Body of pancreas (tissue), 4 donors: ENCODE measurements at regions not wholly inside any gene's neighbourhood (a gene's known extent, or its start where the extent isn't known, plus 50 kb on each side); places are given as distances from the start of the nearest gene placed in this dataset.
"Not testable (repeated sequence)": the region's sequence is repeated elsewhere in the genome, so short reads cannot be mapped to it uniquely, and the experiment has no call there.

Experiments
- ATAC-seq: fragments of 150-250 bp; one replicate; pipeline ENCODE4 v1.9.1; 2016
- DNase-seq, 4 donors: peaks; one replicate each; pipeline ENCODE4 v3.0.0-alpha.2; 2019
- H3K27ac ChIP-seq, 4 donors: fragments of 200-600 bp; sonication (generic); 1 replicate in 3 of 4; 2 replicates in 1 of 4; pipeline versions ENCODE4 v1.5.1 to v1.6.1; 2016 to 2019; ENCODE audit warnings: mild to moderate bottlenecking in 1 of 4, mixed read lengths in 1 of 4, moderate library complexity in 1 of 4
- H3K27me3 ChIP-seq, 2 donors: fragments of 200-600 bp; sonication (generic); one replicate each; pipeline ENCODE4 v1.6.0; 2016; ENCODE audit warnings: mild to moderate bottlenecking in 1 of 2
- H3K36me3 ChIP-seq, 2 donors: fragments of 200-600 bp; sonication (generic); replicated peaks in 1 of 2; 2 replicates each; pipeline ENCODE4 v1.5.1; 2016; ENCODE audit warnings: low read depth in 2 of 2; ENCODE audit not compliant: insufficient read depth in 1 of 2
- H3K4me1 ChIP-seq: fragments of 200-600 bp; sonication (generic); one replicate; pipeline ENCODE4 v1.6.0; 2016
- H3K4me3 ChIP-seq, 2 donors: fragments of 200-600 bp; sonication (generic); 1 replicate in 1 of 2; 2 replicates in 1 of 2; pipeline ENCODE4 v1.5.1; 2016 to 2019
- H3K9me3 ChIP-seq, 3 donors: fragments of 200-600 bp; sonication (generic); 1 replicate in 2 of 3; 2 replicates in 1 of 3; pipeline ENCODE4 v1.5.1; 2016
- POLR2A ChIP-seq, 3 donors: fragments of 450-650 bp; IDR thresholded peaks; one replicate each; pipeline ENCODE4 v1.6.1; 2016; ENCODE audit warnings: antibody characterized with exemption in 3 of 3, mild to moderate bottlenecking in 2 of 3
- WGBS, 2 donors: methylation state at CpG; one replicate each; pipeline ENCODE4 v1.1.5; 2017; 5-methylcytosine and 5-hydroxymethylcytosine counted together
- intact Hi-C: fragments of 100-400 bp; cut with DNase I; formaldehyde crosslinking; loops from one replicate; pipeline ENCODE4 v1.15.1; 2023
- TF ChIP-seq, protein P1 (sequence below), 7 experiments: fragments of 450-650 bp in 4 of 7; fragments of 200-600 bp in 3 of 7; sonication (generic) in 3 of 7; IDR thresholded peaks; one replicate each; pipeline ENCODE4 v1.5.1; 2016 to 2019; ENCODE audit warnings: antibody characterized with exemption in 7 of 7

DNA sequence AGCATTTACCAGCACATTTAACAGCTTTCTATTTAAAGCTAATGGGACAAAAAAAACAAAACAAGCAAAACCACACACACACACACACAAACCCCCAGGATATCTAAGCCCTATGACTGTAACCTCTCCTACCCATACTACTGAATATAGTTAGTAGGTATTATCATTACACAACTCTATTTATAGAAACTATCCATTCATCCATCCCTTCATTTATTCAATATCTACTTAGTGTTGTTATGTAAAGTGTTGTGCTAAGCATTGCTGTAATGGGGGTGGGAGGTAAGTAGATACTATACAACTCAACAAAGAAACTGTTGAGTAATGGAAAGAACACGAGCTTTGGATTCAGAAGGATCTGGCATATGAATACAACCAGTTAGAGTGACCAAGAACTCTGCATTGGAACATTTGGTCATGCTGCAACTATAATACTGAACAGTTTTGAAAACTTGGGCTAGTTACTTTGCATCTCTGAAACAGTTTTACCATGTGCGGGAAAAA lies 82.3 kb upstream of the ZNF608 start:
- H3K27me3 ChIP-seq, result no peaks in the 10 kb centered on the region
- no peak overlapping the region for H3K27ac ChIP-seq
- intact Hi-C loops, result no loop called here
- no peaks in the 10 kb centered on the region for H3K36me3 ChIP-seq
- H3K4me1 ChIP-seq, result peaks cover 19% of the 10 kb centered on the region
- 90% methylated on average over 2 of the region's 2 CpGs for WGBS, 2 donors
- no peak for ATAC-seq
- DNase-seq, result no peak
- no peak overlapping the region for H3K4me3 ChIP-seq
- no peaks in the 10 kb centered on the region for H3K9me3 ChIP-seq
- no peak for TF ChIP-seq POLR2A (IDR thresholded peaks at IDR 0.05)
- TF ChIP-seq, protein P1, sequence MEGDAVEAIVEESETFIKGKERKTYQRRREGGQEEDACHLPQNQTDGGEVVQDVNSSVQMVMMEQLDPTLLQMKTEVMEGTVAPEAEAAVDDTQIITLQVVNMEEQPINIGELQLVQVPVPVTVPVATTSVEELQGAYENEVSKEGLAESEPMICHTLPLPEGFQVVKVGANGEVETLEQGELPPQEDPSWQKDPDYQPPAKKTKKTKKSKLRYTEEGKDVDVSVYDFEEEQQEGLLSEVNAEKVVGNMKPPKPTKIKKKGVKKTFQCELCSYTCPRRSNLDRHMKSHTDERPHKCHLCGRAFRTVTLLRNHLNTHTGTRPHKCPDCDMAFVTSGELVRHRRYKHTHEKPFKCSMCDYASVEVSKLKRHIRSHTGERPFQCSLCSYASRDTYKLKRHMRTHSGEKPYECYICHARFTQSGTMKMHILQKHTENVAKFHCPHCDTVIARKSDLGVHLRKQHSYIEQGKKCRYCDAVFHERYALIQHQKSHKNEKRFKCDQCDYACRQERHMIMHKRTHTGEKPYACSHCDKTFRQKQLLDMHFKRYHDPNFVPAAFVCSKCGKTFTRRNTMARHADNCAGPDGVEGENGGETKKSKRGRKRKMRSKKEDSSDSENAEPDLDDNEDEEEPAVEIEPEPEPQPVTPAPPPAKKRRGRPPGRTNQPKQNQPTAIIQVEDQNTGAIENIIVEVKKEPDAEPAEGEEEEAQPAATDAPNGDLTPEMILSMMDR (IDR thresholded peaks at IDR 0.05), result no peak

DNA sequence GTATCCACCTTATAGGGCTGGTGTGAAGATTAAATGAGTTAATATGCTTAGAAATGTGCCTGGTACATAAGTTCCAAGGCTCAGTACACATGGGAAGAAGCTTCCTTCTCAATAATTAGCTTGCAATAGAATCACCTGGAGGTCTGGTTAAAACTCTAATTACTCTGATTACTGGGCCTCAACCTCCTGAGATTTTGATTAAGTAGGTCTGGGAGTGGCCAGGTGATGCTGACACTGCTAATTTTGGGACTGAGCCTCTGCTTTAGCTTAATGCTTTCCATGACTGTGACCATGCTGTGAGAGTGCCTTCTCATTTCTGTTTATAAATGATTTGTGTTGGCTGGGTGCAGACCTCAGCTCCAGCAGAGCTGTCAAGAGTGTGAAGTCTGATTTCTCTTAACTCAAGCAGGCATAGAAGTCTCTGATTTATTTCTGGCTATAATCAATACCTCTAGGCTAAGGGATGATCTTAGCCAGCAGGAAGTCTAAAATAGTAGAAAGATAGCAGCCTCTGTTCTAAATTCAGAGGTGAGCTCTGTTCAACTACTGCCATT lies 85.3 kb upstream of the ZNF608 start:
- no peaks in the 10 kb centered on the region for H3K27me3 ChIP-seq
- H3K27ac ChIP-seq, result no peak overlapping the region
- no peak for TF ChIP-seq POLR2A (IDR thresholded peaks at IDR 0.05)
- TF ChIP-seq, protein P1 (IDR thresholded peaks at IDR 0.05), result no peak
- intact Hi-C loops, result no loop called here
- H3K4me3 ChIP-seq, result no peak overlapping the region
- no peaks in the 10 kb centered on the region for H3K9me3 ChIP-seq
- DNase-seq (no peak), ATAC-seq (no peak)
- no peaks in the 10 kb centered on the region for H3K4me1 ChIP-seq
- no peaks in the 10 kb centered on the region for H3K36me3 ChIP-seq

DNA sequence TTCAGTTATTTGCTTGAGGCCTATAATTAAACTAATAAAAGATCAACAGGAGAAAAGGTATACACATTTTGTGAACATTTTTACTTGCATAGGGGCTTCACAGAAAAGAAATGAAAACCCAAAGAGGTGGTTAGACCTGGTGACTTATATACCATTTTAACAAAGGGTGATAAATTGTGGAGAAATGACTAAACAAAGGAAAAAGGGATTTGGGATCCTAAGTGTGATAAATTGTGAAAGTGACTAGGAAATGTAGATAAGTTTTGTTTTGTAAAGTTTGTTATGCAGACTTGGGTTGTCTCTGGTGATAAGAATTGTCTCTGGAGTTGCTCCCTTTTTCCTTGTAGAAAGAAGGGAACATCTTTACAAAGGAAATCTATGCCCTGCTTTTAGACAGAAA lies 86.1 kb upstream of the ZNF608 start:
- DNase-seq (no peak), ATAC-seq (no peak)
- Histone ChIP-seq H3K9me3 (no peaks in the 10 kb centered on the region), H3K36me3 (no peaks in the 10 kb centered on the region), H3K4me3 (no peak overlapping the region), H3K27me3 (no peaks in the 10 kb centered on the region), H3K27ac (no peak overlapping the region), H3K4me1 (no peaks in the 10 kb centered on the region)
- TF ChIP-seq, protein P1 (IDR thresholded peaks at IDR 0.05), result no peak
- TF ChIP-seq POLR2A (IDR thresholded peaks at IDR 0.05), result no peak
- intact Hi-C loops, result no loop called here

DNA sequence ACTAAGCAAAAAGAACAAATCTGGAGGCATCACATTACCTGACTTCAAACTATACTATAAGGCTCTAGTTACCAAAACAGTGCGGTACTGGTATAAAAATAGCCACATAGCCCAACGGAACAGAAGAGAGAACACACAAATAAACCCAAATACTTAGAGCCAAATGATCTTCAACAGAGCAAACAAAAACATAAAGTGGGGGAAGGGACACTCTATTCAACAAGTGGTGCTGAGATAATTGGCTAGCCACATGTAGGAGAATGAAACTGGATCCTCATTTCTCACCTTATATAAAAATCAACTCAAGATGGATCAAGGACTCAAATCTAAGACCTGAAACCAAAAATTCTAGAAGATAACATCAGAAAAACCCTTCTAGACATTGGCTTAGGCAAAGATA lies 89.9 kb upstream of the ZNF608 start:
- DNase-seq, intact Hi-C loops, H3K4me3 ChIP-seq, H3K9me3 ChIP-seq, H3K27me3 ChIP-seq, H3K4me1 ChIP-seq, H3K27ac ChIP-seq, ATAC-seq, H3K36me3 ChIP-seq: not testable (repeated sequence)
- 85 to 91% methylated on average over 2 of the region's 2 CpGs for WGBS, 2 donors

DNA sequence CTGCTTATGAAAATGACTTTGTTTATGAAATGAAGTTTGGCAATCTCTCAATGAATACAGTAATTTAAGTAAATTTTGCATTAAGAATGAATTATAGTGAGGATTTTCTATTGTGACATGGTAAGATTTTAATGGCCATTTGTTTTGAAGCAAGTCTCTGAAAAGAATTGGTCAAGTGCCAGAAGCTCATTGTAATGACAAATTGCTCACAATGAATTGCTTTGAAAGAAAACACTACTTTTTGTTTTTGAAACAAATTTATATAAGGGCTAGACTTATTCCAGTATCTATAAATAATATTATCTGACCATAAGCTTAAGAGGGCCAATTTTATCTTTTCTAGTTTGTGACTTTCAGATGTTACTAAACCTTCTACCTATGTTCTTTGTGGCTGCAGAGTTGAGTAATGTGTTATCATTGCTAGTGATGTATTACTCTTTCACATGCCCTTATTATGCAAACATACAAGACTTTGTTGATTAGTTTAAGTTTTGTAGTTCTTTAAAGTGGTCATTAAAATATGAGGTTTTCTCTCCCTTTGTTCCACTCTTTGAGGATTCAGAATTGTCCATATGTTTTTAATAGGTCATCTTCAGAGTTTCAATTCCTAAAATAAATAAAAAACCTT lies 93.0 kb upstream of the ZNF608 start:
- H3K4me3 ChIP-seq, result no peak overlapping the region
- TF ChIP-seq POLR2A (IDR thresholded peaks at IDR 0.05), result no peak
- no peak for DNase-seq
- no peak for ATAC-seq
- no peak overlapping the region for H3K27ac ChIP-seq
- H3K36me3 ChIP-seq, result no peaks in the 10 kb centered on the region
- H3K9me3 ChIP-seq, result no peaks in the 10 kb centered on the region
- no peaks in the 10 kb centered on the region for H3K4me1 ChIP-seq
- intact Hi-C loops, result no loop called here
- no peaks in the 10 kb centered on the region for H3K27me3 ChIP-seq
